GM13977 (cell line): ENCODE measurements at regions not wholly inside any gene's neighbourhood (a gene's known extent, or its start where the extent isn't known, plus 50 kb on each side); places are given as distances from the start of the nearest gene placed in this dataset.

ENCODE experiments used
- DNase-seq: peaks from one replicate; pipeline ENCODE4 v3.0.0; 2012; ENCODE audit warnings: low spot score
- CTCF ChIP-seq: IDR thresholded peaks from 2 replicates; pipeline ENCODE4 v1.5.1; 2012; ENCODE audit warnings: mild to moderate bottlenecking, control low read depth; ENCODE audit not compliant: insufficient read depth; ENCODE audit errors: extremely low read depth, missing control alignments
- in situ Hi-C: fragments of 300-500 bp; cut with MboI; formaldehyde crosslinking; loops from one replicate; pipeline ENCODE4 v1.12.0; 2022; ENCODE audit warnings: low sequenced_read_pairs, low pct_unique_long_range_greater_than_20kb, mixed read lengths, inconsistent platforms; ENCODE audit not compliant: unreplicated experiment

- no peak for TF ChIP-seq CTCF
- no peak for DNase-seq
Observed at GRCh38 chr3:106331636-106332035, 462.8 kb upstream of the CBLB start.

GRCh38 chr3:106332129-106332528 is 463.3 kb upstream of the CBLB start:
- no peak for DNase-seq

More at GRCh38 chr3:106331636-106332035, 462.8 kb upstream of the CBLB start:
- in situ Hi-C loops = no loop called here

GRCh38 chr3:106332884-106333283 is 464.1 kb upstream of the CBLB start:
- TF ChIP-seq CTCF = peak; percentile 26
- in situ Hi-C loops = no loop called here
- no peak for DNase-seq

More at GRCh38 chr3:106332129-106332528, 463.3 kb upstream of the CBLB start:
- TF ChIP-seq CTCF = no peak
- in situ Hi-C loops = no loop called here

GRCh38 chr3:106333911-106334618 is 465.3 kb upstream of the CBLB start:
- no peak for TF ChIP-seq CTCF
- no peak for DNase-seq
- in situ Hi-C loops = no loop called here

- no peak for TF ChIP-seq CTCF
- in situ Hi-C loops = no loop called here
- no peak for DNase-seq
Observed at GRCh38 chr3:106336619-106337018, 467.8 kb upstream of the CBLB start.

- in situ Hi-C loops = no loop called here
- TF ChIP-seq CTCF = no peak
- DNase-seq = no peak
Observed at GRCh38 chr3:106337116-106337515, 468.3 kb upstream of the CBLB start.
